WTC11 (cell line): ENCODE measurements at regions not wholly inside any gene's neighbourhood (a gene's known extent, or its start where the extent isn't known, plus 50 kb on each side); places are given as distances from the start of the nearest gene placed in this dataset.

ENCODE experiments used
- ATAC-seq: fragments of 200-7000 bp; cut with Tn5 transposase; 2 replicates; pipeline ENCODE4 v1.10.0; 2021; ENCODE audit warnings: mild to moderate bottlenecking, moderate library complexity
- CTCF ChIA-PET: fragments of 300-600 bp; sonication (Branson Sonifier 250); formaldehyde crosslinking; loops from one replicate; lab custom pipeline; 2021; ENCODE audit warnings: antibody characterized with exemption; lab: Charles Lee
- POLR2A ChIA-PET: fragments of 350-600 bp; sonication (Branson Sonifier 250); formaldehyde crosslinking; loops from one replicate; lab custom pipeline; 2021; ENCODE audit warnings: antibody characterized with exemption; lab: Charles Lee
- DNase-seq: peaks from one replicate; pipeline ENCODE4 v3.0.0; 2021; ENCODE audit warnings: low spot score
- H3K27ac Mint-ChIP-seq: 2 replicates; pipeline ENCODE4 v1.8.0; 2021; ENCODE audit warnings: mixed read lengths
- H3K27me3 Mint-ChIP-seq: 2 replicates; pipeline ENCODE4 v1.8.0; 2021; ENCODE audit warnings: low read depth, mild to moderate bottlenecking, moderate library complexity, mixed read lengths
- H3K36me3 Mint-ChIP-seq: 2 replicates; pipeline ENCODE4 v1.8.0; 2021; ENCODE audit warnings: mixed read lengths
- H3K4me1 Mint-ChIP-seq: 2 replicates; pipeline ENCODE4 v1.8.0; 2022; ENCODE audit warnings: mixed read lengths
- H3K4me3 Mint-ChIP-seq: 2 replicates; pipeline ENCODE4 v1.8.0; 2021; ENCODE audit warnings: mild to moderate bottlenecking, moderate library complexity, mixed read lengths
- H3K9me3 Mint-ChIP-seq: 2 replicates; pipeline ENCODE4 v1.8.0; 2021; ENCODE audit warnings: mixed read lengths
- AR ChIP-seq: fragments of 250-450 bp; sonication (Bioruptor Pico); IDR thresholded peaks from 2 replicates; pipeline ENCODE4 v1.9.0; 2021; ENCODE audit warnings: mild to moderate bottlenecking
- ERG ChIP-seq: fragments of 250-450 bp; sonication (Bioruptor Pico); IDR thresholded peaks from 2 replicates; pipeline ENCODE4 v1.8.0; 2021; ENCODE audit warnings: mild to moderate bottlenecking
- ESRRA ChIP-seq: sonication (generic); formaldehyde crosslinking; IDR thresholded peaks from 2 replicates; pipeline ENCODE4 v1.8.1; 2022; ENCODE audit warnings: mild to moderate bottlenecking, missing genetic modification reagents, borderline replicate concordance
- FOXP4 ChIP-seq: sonication (generic); formaldehyde crosslinking; IDR thresholded peaks from 2 replicates; pipeline ENCODE4 v1.8.0; 2022; ENCODE audit warnings: mild to moderate bottlenecking, missing genetic modification reagents
- GTF2I ChIP-seq: fragments of 250-450 bp; sonication (Bioruptor Pico); conservative IDR thresholded peaks from 2 replicates; pipeline ENCODE4 v1.4.0; 2021; ENCODE audit warnings: mild to moderate bottlenecking
- NFATC4 ChIP-seq: fragments of 250-450 bp; sonication (Bioruptor Pico); IDR thresholded peaks from 2 replicates; pipeline ENCODE4 v1.9.0; 2021; ENCODE audit warnings: mild to moderate bottlenecking
- NR2C2 ChIP-seq: sonication (generic); formaldehyde crosslinking; IDR thresholded peaks from 2 replicates; pipeline ENCODE4 v1.8.0; 2022; ENCODE audit warnings: mild to moderate bottlenecking, missing genetic modification reagents
- PREB ChIP-seq: sonication (generic); formaldehyde crosslinking; IDR thresholded peaks from 2 replicates; pipeline ENCODE4 v1.8.1; 2022; ENCODE audit warnings: mild to moderate bottlenecking, missing genetic modification reagents, moderate library complexity, borderline replicate concordance
- RORB ChIP-seq: fragments of 250-450 bp; sonication (Bioruptor Pico); IDR thresholded peaks from 2 replicates; pipeline ENCODE4 v1.9.0; 2021; ENCODE audit warnings: mild to moderate bottlenecking
- SMAD4 ChIP-seq: sonication (generic); formaldehyde crosslinking; IDR thresholded peaks from 2 replicates; pipeline ENCODE4 v1.8.0; 2022; ENCODE audit warnings: mild to moderate bottlenecking, missing genetic modification reagents
- TEAD1 ChIP-seq: sonication (generic); formaldehyde crosslinking; IDR thresholded peaks from 2 replicates; pipeline ENCODE4 v1.8.0; 2022; ENCODE audit warnings: mild to moderate bottlenecking, missing genetic modification reagents
- ZNF281 ChIP-seq: sonication (generic); formaldehyde crosslinking; IDR thresholded peaks from 2 replicates; pipeline ENCODE4 v1.8.0; 2023; ENCODE audit warnings: mild to moderate bottlenecking, missing genetic modification reagents
- ZNF396 ChIP-seq: fragments of 250-450 bp; sonication (Bioruptor Pico); IDR thresholded peaks from 2 replicates; pipeline ENCODE4 v1.8.0; 2021; ENCODE audit warnings: mild to moderate bottlenecking, moderate library complexity, borderline replicate concordance

GRCh38 chr1:103917795-103918194, 168.1 kb downstream of the AMY1C start (continued):
- no peak for TF ChIP-seq GTF2I (CRISPR knock-in tag)

- CTCF ChIA-PET: no interaction called here
- no peaks in the 10 kb centered on the region for H3K4me1 Mint-ChIP-seq
- no peaks in the 10 kb centered on the region for H3K36me3 Mint-ChIP-seq
- TF ChIP-seq ERG (CRISPR knock-in tag): no peak
- TF ChIP-seq NFATC4 (CRISPR knock-in tag): no peak
- no peak for TF ChIP-seq AR (CRISPR knock-in tag)
- TF ChIP-seq GTF2I (CRISPR knock-in tag): no peak
- no peak for TF ChIP-seq ZNF396 (CRISPR knock-in tag)
- TF ChIP-seq ESRRA (CRISPR knock-in tag): no peak
- no peak for TF ChIP-seq FOXP4
- TF ChIP-seq TEAD1 (CRISPR knock-in tag): no peak
- no peak for TF ChIP-seq SMAD4 (CRISPR knock-in tag)
- no peak for TF ChIP-seq PREB
- TF ChIP-seq ZNF281 (CRISPR knock-in tag): no peak
- no peak for TF ChIP-seq NR2C2
- no peak overlapping the region for H3K27ac Mint-ChIP-seq
- peaks cover 11% of the 10 kb centered on the region for H3K9me3 Mint-ChIP-seq
- H3K4me3 Mint-ChIP-seq: no peak overlapping the region
- POLR2A ChIA-PET: no interaction called here
- ATAC-seq (no peak), DNase-seq (no peak)
- no peaks in the 10 kb centered on the region; the same call in 1 of the 2 replicates for H3K27me3 Mint-ChIP-seq
These were observed 182.2 kb downstream of the AMY1C start for GRCh38 chr1:103931891-103932290.

GRCh38 chr1:103937763-103938357, 188.2 kb downstream of the AMY1C start:
- no peak overlapping the region for H3K27ac Mint-ChIP-seq
- H3K4me1 Mint-ChIP-seq: no peaks in the 10 kb centered on the region
- DNase-seq: no peak
- no peak for ATAC-seq
- H3K36me3 Mint-ChIP-seq: no peaks in the 10 kb centered on the region
- no peak overlapping the region for H3K4me3 Mint-ChIP-seq
- ChIA-PET POLR2A (no interaction called here), CTCF (no interaction called here)
- H3K27me3 Mint-ChIP-seq: peaks cover 40% of the 10 kb centered on the region
- no peak for TF ChIP-seq RORB (CRISPR knock-in tag)
- H3K9me3 Mint-ChIP-seq: peaks cover 6% of the 10 kb centered on the region
